Smooth muscle cell (in vitro differentiated cells): ENCODE measurements at regions not wholly inside any gene's neighbourhood (a gene's known extent, or its start where the extent isn't known, plus 50 kb on each side); places are given as distances from the start of the nearest gene placed in this dataset.

Source experiments
- DNase-seq: peaks from one replicate; lab custom pipeline; 2025; ENCODE audit not compliant: unreplicated experiment; lab: John Stamatoyannopoulos, UW
- H2AFZ ChIP-seq: fragments of 200-600 bp; sonication (generic); 2 replicates; pipeline ENCODE4 v1.6.0; 2016; ENCODE audit warnings: antibody characterized with exemption, low read depth, mild to moderate bottlenecking
- H3F3A ChIP-seq: fragments of 200-600 bp; sonication (generic); 2 replicates; pipeline ENCODE4 v1.6.0; 2017; ENCODE audit warnings: antibody characterized with exemption, low read depth
- H3K27ac ChIP-seq: fragments of 200-600 bp; sonication (generic); 2 replicates; pipeline ENCODE4 v1.5.1; 2016; ENCODE audit warnings: low read depth, mild to moderate bottlenecking
- H3K27me3 ChIP-seq: fragments of 200-600 bp; sonication (generic); 2 replicates; pipeline ENCODE4 v1.6.1; 2016; ENCODE audit warnings: low read depth, mild to moderate bottlenecking
- H3K36me3 ChIP-seq: fragments of 200-600 bp; sonication (generic); 2 replicates; pipeline ENCODE4 v1.5.1; 2016; ENCODE audit warnings: low read depth
- H3K4me1 ChIP-seq: fragments of 200-600 bp; sonication (generic); 2 replicates; pipeline ENCODE4 v1.5.1; 2016; ENCODE audit warnings: low read depth
- H3K4me2 ChIP-seq: fragments of 200-600 bp; sonication (generic); 2 replicates; pipeline ENCODE4 v1.6.0; 2016; ENCODE audit warnings: mild to moderate bottlenecking
- H3K4me3 ChIP-seq: fragments of 200-600 bp; sonication (generic); 2 replicates; pipeline ENCODE4 v1.5.1; 2016; ENCODE audit warnings: mild to moderate bottlenecking
- H3K79me2 ChIP-seq: fragments of 200-600 bp; sonication (generic); 2 replicates; pipeline ENCODE4 v1.6.0; 2016; ENCODE audit warnings: low read depth, mild to moderate bottlenecking
- H3K9ac ChIP-seq: fragments of 200-600 bp; sonication (generic); 2 replicates; pipeline ENCODE4 v1.6.0; 2016; ENCODE audit warnings: low read depth
- H3K9me3 ChIP-seq: fragments of 200-600 bp; sonication (generic); replicated peaks from 2 replicates; pipeline ENCODE4 v1.5.1; 2016; ENCODE audit warnings: low read depth
- H4K20me1 ChIP-seq: fragments of 200-600 bp; sonication (generic); 2 replicates; pipeline ENCODE4 v1.6.0; 2016; ENCODE audit warnings: low read depth
- CTCF ChIP-seq: fragments of 200-600 bp; sonication (generic); IDR thresholded peaks from 2 replicates; pipeline ENCODE4 v1.5.1; 2017; ENCODE audit warnings: borderline replicate concordance, mild to moderate bottlenecking, antibody characterized with exemption; ENCODE audit not compliant: insufficient read depth, poor library complexity, severe bottlenecking
- WGBS: methylation state at CpG from one replicate; pipeline ENCODE4 v1.1.7; 2016; ENCODE audit warnings: low lambda C conversion rate; 5-methylcytosine and 5-hydroxymethylcytosine counted together

- Histone ChIP-seq H3K27ac (no peak overlapping the region), H3F3A (peaks cover 13% of the 10 kb centered on the region), H3K27me3 (peaks cover 8% of the 10 kb centered on the region), H3K36me3 (no peaks in the 10 kb centered on the region), H3K9ac (no peak overlapping the region), H3K79me2 (no peaks in the 10 kb centered on the region), H3K4me2 (no peak overlapping the region), H3K4me3 (no peak overlapping the region), H3K4me1 (no peaks in the 10 kb centered on the region), H2AFZ (no peak overlapping the region), H3K9me3 (no peaks in the 10 kb centered on the region), H4K20me1 (no peaks in the 10 kb centered on the region)
- WGBS = 87% methylated on average over 14 of the region's 14 CpGs
- no peak for DNase-seq
- TF ChIP-seq CTCF = no peak
Measured at GRCh38 chr17:77873500-77874302, 84.8 kb upstream of the TNRC6C start.

DNA sequence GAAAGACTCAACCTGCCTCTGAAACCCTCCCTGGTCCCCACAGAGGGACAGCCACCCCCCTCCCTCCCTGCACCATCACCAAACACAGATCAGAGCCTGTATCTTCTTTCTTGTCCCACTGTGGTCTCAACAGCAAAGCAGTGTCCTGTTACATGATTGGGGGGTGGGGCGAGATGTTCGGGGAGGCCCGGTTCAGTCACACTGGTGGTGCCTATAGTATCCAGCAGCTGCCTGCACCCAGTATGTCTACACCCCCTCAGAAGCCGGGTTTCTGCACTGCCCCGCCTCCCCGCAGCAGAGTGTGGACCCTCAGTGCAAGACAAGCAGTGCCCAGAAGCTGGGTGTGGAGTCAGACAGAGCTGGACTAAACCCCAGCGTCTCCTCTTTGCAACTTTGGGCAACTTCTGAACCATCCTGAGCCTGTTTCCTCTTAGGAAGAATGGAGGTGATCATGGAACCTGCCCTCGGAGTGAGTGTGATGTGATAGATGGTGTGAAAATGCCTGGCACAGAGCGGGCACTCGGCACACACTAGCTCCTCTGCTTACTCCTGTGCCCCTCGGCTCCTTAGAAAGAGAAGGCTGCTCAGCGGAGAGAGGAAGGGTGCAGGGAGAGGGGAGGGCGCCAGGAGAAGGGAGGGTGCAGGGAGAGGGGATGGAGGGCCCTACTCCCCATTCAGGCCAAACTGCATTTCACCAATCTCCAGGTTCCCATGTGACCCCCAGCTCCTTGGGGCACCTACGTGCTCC is 84.0 kb upstream of the TNRC6C start:
- no peak overlapping the region for H3K27ac ChIP-seq
- H4K20me1 ChIP-seq = no peaks in the 10 kb centered on the region
- peaks cover 13% of the 10 kb centered on the region for H3F3A ChIP-seq
- H3K9ac ChIP-seq = no peak overlapping the region
- WGBS = 76% methylated on average over 12 of the region's 14 CpGs
- peak overlapping the region; percentile 45 for H3K4me2 ChIP-seq
- TF ChIP-seq CTCF = no peak
- H3K4me1 ChIP-seq = no peaks in the 10 kb centered on the region
- no peaks in the 10 kb centered on the region for H3K9me3 ChIP-seq
- H3K79me2 ChIP-seq = no peaks in the 10 kb centered on the region
- H3K27me3 ChIP-seq = peaks cover 7% of the 10 kb centered on the region
- no peak for DNase-seq
- no peaks in the 10 kb centered on the region for H3K36me3 ChIP-seq
- no peak overlapping the region for H3K4me3 ChIP-seq
- H2AFZ ChIP-seq = no peak overlapping the region

- no peaks in the 10 kb centered on the region for H4K20me1 ChIP-seq
- no peaks in the 10 kb centered on the region for H3K9me3 ChIP-seq
- WGBS = 38% methylated on average over 5 of the region's 5 CpGs
- TF ChIP-seq CTCF = no peak
- H3K4me1 ChIP-seq = no peaks in the 10 kb centered on the region
- no peaks in the 10 kb centered on the region for H3K36me3 ChIP-seq
- peaks cover 13% of the 10 kb centered on the region for H3F3A ChIP-seq
- H3K27ac ChIP-seq = peak overlapping the region; percentile 48
- H2AFZ ChIP-seq = no peak overlapping the region
- H3K9ac ChIP-seq = no peak overlapping the region
- peak overlapping the region; percentile 45 for H3K4me2 ChIP-seq
- no peaks in the 10 kb centered on the region for H3K79me2 ChIP-seq
- no peak for DNase-seq
- H3K4me3 ChIP-seq = no peak overlapping the region
- peaks cover 4% of the 10 kb centered on the region for H3K27me3 ChIP-seq
Measured at GRCh38 chr17:77875051-77875780, 83.3 kb upstream of the TNRC6C start.
